HPDE6-E6E7 (cell line): ENCODE measurements at regions not wholly inside any gene's neighbourhood (a gene's known extent, or its start where the extent isn't known, plus 50 kb on each side); places are given as distances from the start of the nearest gene placed in this dataset.

Source experiments
- DNase-seq: peaks from one replicate; pipeline ENCODE4 v3.0.0; 2011; ENCODE audit warnings: missing footprints; ENCODE audit errors: extremely low spot score

DNA sequence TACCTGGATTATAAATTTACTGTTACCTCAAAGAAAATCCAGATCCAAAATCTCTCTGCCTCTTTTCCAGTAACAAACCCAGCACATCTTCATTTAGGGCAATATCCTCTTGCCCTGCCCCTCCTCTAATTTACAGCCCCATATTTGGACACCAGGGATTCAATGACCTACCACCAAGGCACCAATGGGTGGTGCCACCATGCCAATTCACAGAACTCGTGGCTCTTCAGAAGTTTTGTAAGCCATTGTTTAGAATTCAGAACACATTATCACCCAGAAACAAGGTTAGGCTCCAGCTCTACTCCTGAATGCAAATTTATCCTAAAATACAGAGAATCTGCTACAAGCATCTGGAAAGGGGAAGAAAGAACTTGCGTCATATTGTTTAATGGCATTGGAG, 67.8 kb upstream of the SASH1 start:
- no peak for DNase-seq

GRCh38 chr6:148285205-148285604, 57.4 kb upstream of the SASH1 start:
- DNase-seq = no peak

- DNase-seq = no peak
These were observed 56.1 kb upstream of the SASH1 start for GRCh38 chr6:148286563-148286962.

- no peak for DNase-seq
These were observed 54.9 kb upstream of the SASH1 start for GRCh38 chr6:148287623-148288333.

GRCh38 chr6:148288541-148288940, 54.1 kb upstream of the SASH1 start:
- no peak for DNase-seq

GRCh38 chr6:148289153-148289552, 53.5 kb upstream of the SASH1 start:
- no peak for DNase-seq

- DNase-seq = no peak
These were observed 50.8 kb upstream of the SASH1 start for GRCh38 chr6:148291876-148292275.
